ENCODE measurements at regions not wholly inside any gene's neighbourhood (a gene's known extent, or its start where the extent isn't known, plus 50 kb on each side); places are given as distances from the start of the nearest gene placed in this dataset.

GRCh38 chr2:10233131-10234012, 69.3 kb upstream of the HPCAL1 start:
- Histone ChIP-seq H3K9ac (replicated peaks; ENCODE audit: extremely low read depth, insufficient read depth, low read length) (no peak overlapping the region), H2AFZ (ENCODE audit: low read depth, low read length) (no peak overlapping the region), H3K27ac (ENCODE audit: insufficient read depth, low read depth, low read length) (no peak overlapping the region), H3K9me1 (replicated peaks; ENCODE audit: control insufficient read depth, extremely low read depth, insufficient read depth, low read length) (no peaks in the 10 kb centered on the region), H3K79me2 (ENCODE audit: control insufficient read depth, insufficient read depth, low read length) (no peaks in the 10 kb centered on the region), H3K4me1 (ENCODE audit: control insufficient read depth, extremely low read depth, insufficient read depth, low read length) (peaks cover 2% of the 10 kb centered on the region), H3K4me2 (ENCODE audit: insufficient read depth, low read length) (no peak overlapping the region), H3K9me3 (replicated peaks; ENCODE audit: control insufficient read depth, insufficient read depth, low read length) (no peaks in the 10 kb centered on the region), H4K20me1 (replicated peaks; ENCODE audit: control insufficient read depth, extremely low read depth, insufficient read depth, low read length) (no peaks in the 10 kb centered on the region), H3K36me3 (ENCODE audit: control insufficient read depth in 2 of 2, extremely low read depth in 1 of 2, insufficient read depth in 2 of 2, low read length in 2 of 2) (no peaks in the 10 kb centered on the region), H3K27me3 (ENCODE audit: control insufficient read depth in 2 of 2, insufficient read depth in 2 of 2, low read length in 2 of 2) (no peaks in the 10 kb centered on the region), H3K4me3 (replicated peaks in 1 of 3; ENCODE audit: insufficient read depth in 1 of 3, low read depth in 1 of 3, low read length in 3 of 3) (no peak overlapping the region)
- DNase-seq (ENCODE audit: low read depth, low spot score): no peak
- intact Hi-C loops (cut with micrococcal nuclease): no loop called here
- BruUV-seq (replicated peaks): no TSS peak
- dilution Hi-C loops (cut with MboI; ENCODE audit: extremely low pct_ligation_motif_present, low sequenced_read_pairs): no loop called here
- FAIRE-seq: no peak
- no peak for TF ChIP-seq MYC (IDR thresholded peaks at IDR 0.05; ENCODE audit: low read depth, low read length)
- TF ChIP-seq CTCF (IDR thresholded peaks at IDR 0.05; ENCODE audit: extremely low read depth in 1 of 2, insufficient read depth in 1 of 2, low read depth in 1 of 2, low read length in 2 of 2): no peak
- TF ChIP-seq GATA2 (IDR thresholded peaks at IDR 0.05; ENCODE audit: insufficient read depth, insufficient read length, low read depth, low read length): no peak
- no peak for TF ChIP-seq MAX (IDR thresholded peaks at IDR 0.05; ENCODE audit: insufficient read depth, insufficient read length)
- TF ChIP-seq POLR2AphosphoS5 (IDR thresholded peaks at IDR 0.05; ENCODE audit: insufficient read depth, low read depth, low read length): no peak
- TF ChIP-seq FOS (IDR thresholded peaks at IDR 0.05; ENCODE audit: borderline replicate concordance, insufficient read depth, low read length): no peak
- no peak for TF ChIP-seq EZH2 (IDR thresholded peaks at IDR 0.05; ENCODE audit: borderline replicate concordance, low read depth, low read length, severe bottlenecking)
- TF ChIP-seq POLR2A (IDR thresholded peaks at IDR 0.05; ENCODE audit: low read depth, low read length): no peak
- ChIA-PET CTCF (interaction anchor here (0.8 to 1.0 kb wide), 2 partner anchors 71 to 174 kb away, joined by 3 read pairs; no protein-coding TSS in a partner anchor), POLR2A (no interaction called here)

Data from endothelial cell of umbilical vein (primary cell).